Fibroblast of lung (primary cell): ENCODE measurements at regions not wholly inside any gene's neighbourhood (a gene's known extent, or its start where the extent isn't known, plus 50 kb on each side); places are given as distances from the start of the nearest gene placed in this dataset.

Experiments
- DNase-seq, 2 donors: peaks; one replicate each; pipeline versions ENCODE4 v3.0.0 to v3.0.0-alpha.2; 2010; ENCODE audit warnings: low read depth in 2 of 2
- H2AFZ ChIP-seq: 2 replicates; pipeline ENCODE4 v1.5.1; 2012; ENCODE audit warnings: low read length, control low read depth, inconsistent platforms
- H3K27ac ChIP-seq: 2 replicates; pipeline ENCODE4 v1.5.1; 2011; ENCODE audit warnings: low read length, control low read depth; ENCODE audit not compliant: insufficient read depth
- H3K27me3 ChIP-seq: 2 replicates; pipeline ENCODE4 v1.5.1; 2011; ENCODE audit warnings: mild to moderate bottlenecking, low read length; ENCODE audit not compliant: control insufficient read depth, insufficient read depth
- H3K36me3 ChIP-seq: 2 replicates; pipeline ENCODE4 v1.5.1; 2011; ENCODE audit warnings: low read length; ENCODE audit not compliant: control insufficient read depth, insufficient read depth
- H3K4me1 ChIP-seq: 2 replicates; pipeline ENCODE4 v1.5.1; 2011; ENCODE audit warnings: low read length; ENCODE audit not compliant: control insufficient read depth, insufficient read depth; ENCODE audit errors: extremely low read depth
- H3K4me2 ChIP-seq: 2 replicates; pipeline ENCODE4 v1.5.1; 2011; ENCODE audit warnings: low read length, control low read depth; ENCODE audit not compliant: insufficient read depth; ENCODE audit errors: extremely low read depth
- H3K4me3 ChIP-seq, 4 experiments: fragments of 200-600 bp in 1 of 4; sonication (generic) in 1 of 4; replicated peaks in 1 of 4; 2 replicates each; pipeline ENCODE4 v1.5.1; 2011 to 2016; ENCODE audit warnings: low read length in 4 of 4, low read depth in 3 of 4, mild to moderate bottlenecking in 3 of 4, control low read depth in 2 of 4, inconsistent platforms in 1 of 4, mixed read lengths in 1 of 4; ENCODE audit not compliant: insufficient read depth in 1 of 4; ENCODE audit errors: control extremely low read depth in 1 of 4
- H3K79me2 ChIP-seq: 2 replicates; pipeline ENCODE4 v1.5.1; 2012; ENCODE audit warnings: mild to moderate bottlenecking, low read length, inconsistent platforms; ENCODE audit not compliant: control insufficient read depth, insufficient read depth
- H3K9ac ChIP-seq: 2 replicates; pipeline ENCODE4 v1.5.1; 2011; ENCODE audit warnings: mild to moderate bottlenecking, low read length, control low read depth; ENCODE audit not compliant: insufficient read depth
- H3K9me3 ChIP-seq: 2 replicates; pipeline ENCODE4 v1.5.1; 2012; ENCODE audit warnings: low read depth, low read length; ENCODE audit not compliant: control insufficient read depth, insufficient read depth
- H4K20me1 ChIP-seq: 2 replicates; pipeline ENCODE4 v1.5.1; 2011; ENCODE audit warnings: low read length; ENCODE audit not compliant: control insufficient read depth, insufficient read depth; ENCODE audit errors: extremely low read depth
- EZH2 ChIP-seq: IDR thresholded peaks from 2 replicates; pipeline ENCODE4 v1.5.1; 2012; ENCODE audit warnings: low read length, control low read depth, mild to moderate bottlenecking; ENCODE audit errors: missing control alignments
- TF ChIP-seq, protein P1 (sequence below), 2 donors: IDR thresholded peaks in 1 of 2; conservative IDR thresholded peaks in 1 of 2; 1 replicate in 1 of 2; 2 replicates in 1 of 2; pipeline ENCODE4 v1.5.1; 2011 to 2012; ENCODE audit warnings: low read length in 2 of 2, control low read depth in 1 of 2, inconsistent platforms in 1 of 2, low read depth in 1 of 2, mild to moderate bottlenecking in 1 of 2

DNA sequence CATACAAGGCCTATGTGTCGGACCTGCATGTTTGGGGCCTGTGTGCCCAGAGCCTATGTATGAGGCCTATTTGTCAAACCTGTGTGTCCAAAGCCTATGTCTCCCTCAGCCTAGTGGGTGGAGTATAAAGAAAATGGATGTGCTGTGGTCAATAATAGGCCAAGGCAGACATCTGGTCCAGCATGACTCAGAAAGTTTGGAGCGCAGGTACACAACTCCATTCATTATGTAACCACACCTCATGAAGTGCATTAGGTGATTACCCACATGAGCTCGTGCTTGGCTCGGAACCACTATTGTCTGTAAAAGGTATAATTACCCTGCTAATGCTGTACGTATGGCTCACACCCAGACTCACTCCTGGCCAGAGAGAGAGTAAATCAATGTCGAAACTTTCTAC lies 302.4 kb upstream of the POU3F2 start:
- DNase-seq, result no peak

DNA sequence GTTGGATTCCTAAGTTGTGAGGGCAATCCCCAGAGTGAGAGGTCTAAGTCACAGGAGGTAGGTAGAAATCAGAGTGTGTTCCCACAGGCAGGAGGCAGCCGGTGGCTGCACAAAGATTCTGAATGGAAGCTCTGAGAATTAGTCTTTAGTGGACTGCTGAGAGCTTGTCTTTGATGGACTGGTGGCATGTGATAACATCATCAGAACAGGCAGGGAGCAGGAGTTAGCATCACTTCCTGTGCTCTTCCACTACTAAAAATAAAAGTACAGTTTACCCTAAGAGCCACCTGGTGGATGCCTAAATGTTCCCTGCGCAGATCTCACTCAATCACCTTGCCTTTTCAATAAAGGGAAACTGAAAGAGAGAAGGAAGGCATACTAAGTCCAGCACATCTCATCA lies 294.6 kb upstream of the POU3F2 start:
- TF ChIP-seq, protein P1, sequence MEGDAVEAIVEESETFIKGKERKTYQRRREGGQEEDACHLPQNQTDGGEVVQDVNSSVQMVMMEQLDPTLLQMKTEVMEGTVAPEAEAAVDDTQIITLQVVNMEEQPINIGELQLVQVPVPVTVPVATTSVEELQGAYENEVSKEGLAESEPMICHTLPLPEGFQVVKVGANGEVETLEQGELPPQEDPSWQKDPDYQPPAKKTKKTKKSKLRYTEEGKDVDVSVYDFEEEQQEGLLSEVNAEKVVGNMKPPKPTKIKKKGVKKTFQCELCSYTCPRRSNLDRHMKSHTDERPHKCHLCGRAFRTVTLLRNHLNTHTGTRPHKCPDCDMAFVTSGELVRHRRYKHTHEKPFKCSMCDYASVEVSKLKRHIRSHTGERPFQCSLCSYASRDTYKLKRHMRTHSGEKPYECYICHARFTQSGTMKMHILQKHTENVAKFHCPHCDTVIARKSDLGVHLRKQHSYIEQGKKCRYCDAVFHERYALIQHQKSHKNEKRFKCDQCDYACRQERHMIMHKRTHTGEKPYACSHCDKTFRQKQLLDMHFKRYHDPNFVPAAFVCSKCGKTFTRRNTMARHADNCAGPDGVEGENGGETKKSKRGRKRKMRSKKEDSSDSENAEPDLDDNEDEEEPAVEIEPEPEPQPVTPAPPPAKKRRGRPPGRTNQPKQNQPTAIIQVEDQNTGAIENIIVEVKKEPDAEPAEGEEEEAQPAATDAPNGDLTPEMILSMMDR (conservative IDR thresholded peaks at IDR 0.05 in 1 of 2, IDR thresholded peaks at IDR 0.05 in 1 of 2; ENCODE audit: low read depth in 1 of 2, low read length in 2 of 2), result no peak
- no peak for TF ChIP-seq EZH2
- no peaks in the 10 kb centered on the region for H3K4me1 ChIP-seq
- no peak overlapping the region for H3K4me2 ChIP-seq
- no peak overlapping the region for H3K27ac ChIP-seq
- H3K4me3 ChIP-seq, result no peak overlapping the region
- no peak for DNase-seq
- no peaks in the 10 kb centered on the region for H3K36me3 ChIP-seq
- no peak overlapping the region for H2AFZ ChIP-seq
- H4K20me1 ChIP-seq, result no peaks in the 10 kb centered on the region
- no peaks in the 10 kb centered on the region for H3K27me3 ChIP-seq
- no peak overlapping the region for H3K9ac ChIP-seq
- H3K9me3 ChIP-seq, result no peaks in the 10 kb centered on the region
- no peaks in the 10 kb centered on the region for H3K79me2 ChIP-seq

More for the DNA sequence above, 302.4 kb upstream of the POU3F2 start:
- H3K9me3 ChIP-seq, result no peaks in the 10 kb centered on the region
- H3K79me2 ChIP-seq, result no peaks in the 10 kb centered on the region
- H3K27ac ChIP-seq, result no peak overlapping the region
- H4K20me1 ChIP-seq, result no peaks in the 10 kb centered on the region
- TF ChIP-seq, protein P1 (conservative IDR thresholded peaks at IDR 0.05 in 1 of 2, IDR thresholded peaks at IDR 0.05 in 1 of 2; ENCODE audit: low read depth in 1 of 2, low read length in 2 of 2), result no peak
- TF ChIP-seq EZH2, result no peak
- no peak overlapping the region for H3K9ac ChIP-seq
- H3K4me1 ChIP-seq, result no peaks in the 10 kb centered on the region
- H3K27me3 ChIP-seq, result no peaks in the 10 kb centered on the region
- H3K4me3 ChIP-seq, result no peak overlapping the region
- H2AFZ ChIP-seq, result no peak overlapping the region
- no peaks in the 10 kb centered on the region for H3K36me3 ChIP-seq
- no peak overlapping the region for H3K4me2 ChIP-seq

DNA sequence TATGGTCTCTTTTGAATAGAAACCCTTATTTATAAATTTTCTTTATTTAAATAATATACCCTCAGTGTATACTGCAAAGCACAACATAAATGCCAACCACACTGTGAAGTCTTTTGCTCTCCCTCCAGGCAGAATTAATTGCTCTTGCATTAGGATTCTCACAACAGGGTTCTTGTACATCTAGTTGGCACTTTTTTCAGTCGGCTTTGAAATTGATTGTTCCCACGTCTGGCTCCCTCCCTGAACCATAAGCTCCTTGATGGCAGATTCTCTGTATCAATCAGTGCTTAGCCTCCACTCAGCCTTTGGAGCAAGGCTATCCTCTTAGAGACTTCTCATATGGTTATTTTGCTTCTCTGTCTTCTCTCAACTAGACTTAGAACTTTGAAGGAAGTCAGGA lies 288.0 kb upstream of the POU3F2 start:
- no peak for DNase-seq
- no peak overlapping the region for H3K9ac ChIP-seq
- H3K9me3 ChIP-seq, result no peaks in the 10 kb centered on the region
- no peak overlapping the region for H3K27ac ChIP-seq
- no peaks in the 10 kb centered on the region for H3K79me2 ChIP-seq
- no peak overlapping the region for H3K4me3 ChIP-seq
- no peaks in the 10 kb centered on the region for H3K36me3 ChIP-seq
- no peaks in the 10 kb centered on the region for H3K4me1 ChIP-seq
- no peak for TF ChIP-seq EZH2
- TF ChIP-seq, protein P1 (conservative IDR thresholded peaks at IDR 0.05 in 1 of 2, IDR thresholded peaks at IDR 0.05 in 1 of 2; ENCODE audit: low read depth in 1 of 2, low read length in 2 of 2), result no peak
- H4K20me1 ChIP-seq, result no peaks in the 10 kb centered on the region
- no peak overlapping the region for H2AFZ ChIP-seq
- H3K27me3 ChIP-seq, result no peaks in the 10 kb centered on the region
- H3K4me2 ChIP-seq, result no peak overlapping the region
